ENCODE measurements at regions not wholly inside any gene's neighbourhood (a gene's known extent, or its start where the extent isn't known, plus 50 kb on each side); places are given as distances from the start of the nearest gene placed in this dataset.

DNA sequence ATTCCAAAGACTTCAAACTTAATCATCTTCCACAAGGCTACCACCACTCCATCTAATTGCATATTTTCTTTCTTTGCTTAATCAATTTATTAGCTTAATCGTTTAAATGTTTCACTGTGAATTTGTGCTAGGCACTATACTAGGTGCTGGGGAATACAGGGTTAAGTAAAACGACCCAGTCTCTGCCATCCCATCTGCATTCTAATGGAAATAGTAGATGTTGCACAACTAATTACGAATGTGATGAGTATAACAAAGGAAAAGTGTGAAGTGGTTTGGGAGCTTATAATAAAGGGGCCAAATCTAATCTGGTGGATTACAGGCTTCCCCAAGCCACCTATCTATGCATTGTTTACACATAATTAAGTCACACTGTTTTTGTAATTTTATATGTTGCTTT, 147.1 kb downstream of the FAM181B start:
- no TSS peak for BruUV-seq (replicated peaks)
- Histone ChIP-seq H3K27me3 (ENCODE audit: control insufficient read depth in 2 of 2, insufficient read depth in 2 of 2, low read length in 2 of 2) (no peaks in the 10 kb centered on the region), H3K9ac (replicated peaks; ENCODE audit: extremely low read depth, insufficient read depth, low read length) (no peak overlapping the region), H2AFZ (ENCODE audit: low read depth, low read length) (no peak overlapping the region), H3K9me1 (replicated peaks; ENCODE audit: control insufficient read depth, extremely low read depth, insufficient read depth, low read length) (no peaks in the 10 kb centered on the region), H3K4me3 (replicated peaks in 1 of 3; ENCODE audit: insufficient read depth in 1 of 3, low read depth in 1 of 3, low read length in 3 of 3) (no peak overlapping the region), H3K4me2 (ENCODE audit: insufficient read depth, low read length) (no peak overlapping the region), H3K79me2 (ENCODE audit: control insufficient read depth, insufficient read depth, low read length) (no peaks in the 10 kb centered on the region), H4K20me1 (replicated peaks; ENCODE audit: control insufficient read depth, extremely low read depth, insufficient read depth, low read length) (no peaks in the 10 kb centered on the region), H3K4me1 (ENCODE audit: control insufficient read depth, extremely low read depth, insufficient read depth, low read length) (no peaks in the 10 kb centered on the region), H3K36me3 (ENCODE audit: control insufficient read depth in 2 of 2, extremely low read depth in 1 of 2, insufficient read depth in 2 of 2, low read length in 2 of 2) (no peaks in the 10 kb centered on the region), H3K9me3 (replicated peaks; ENCODE audit: control insufficient read depth, insufficient read depth, low read length) (no peaks in the 10 kb centered on the region), H3K27ac (ENCODE audit: insufficient read depth, low read depth, low read length) (no peak overlapping the region)
- ChIA-PET CTCF (no interaction called here), POLR2A (no interaction called here)
- intact Hi-C loops (cut with micrococcal nuclease) (no loop called here), dilution Hi-C loops (cut with MboI; ENCODE audit: extremely low pct_ligation_motif_present, low sequenced_read_pairs) (no loop called here)
- TF ChIP-seq, protein P1, sequence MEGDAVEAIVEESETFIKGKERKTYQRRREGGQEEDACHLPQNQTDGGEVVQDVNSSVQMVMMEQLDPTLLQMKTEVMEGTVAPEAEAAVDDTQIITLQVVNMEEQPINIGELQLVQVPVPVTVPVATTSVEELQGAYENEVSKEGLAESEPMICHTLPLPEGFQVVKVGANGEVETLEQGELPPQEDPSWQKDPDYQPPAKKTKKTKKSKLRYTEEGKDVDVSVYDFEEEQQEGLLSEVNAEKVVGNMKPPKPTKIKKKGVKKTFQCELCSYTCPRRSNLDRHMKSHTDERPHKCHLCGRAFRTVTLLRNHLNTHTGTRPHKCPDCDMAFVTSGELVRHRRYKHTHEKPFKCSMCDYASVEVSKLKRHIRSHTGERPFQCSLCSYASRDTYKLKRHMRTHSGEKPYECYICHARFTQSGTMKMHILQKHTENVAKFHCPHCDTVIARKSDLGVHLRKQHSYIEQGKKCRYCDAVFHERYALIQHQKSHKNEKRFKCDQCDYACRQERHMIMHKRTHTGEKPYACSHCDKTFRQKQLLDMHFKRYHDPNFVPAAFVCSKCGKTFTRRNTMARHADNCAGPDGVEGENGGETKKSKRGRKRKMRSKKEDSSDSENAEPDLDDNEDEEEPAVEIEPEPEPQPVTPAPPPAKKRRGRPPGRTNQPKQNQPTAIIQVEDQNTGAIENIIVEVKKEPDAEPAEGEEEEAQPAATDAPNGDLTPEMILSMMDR (IDR thresholded peaks at IDR 0.05; ENCODE audit: extremely low read depth in 1 of 2, insufficient read depth in 1 of 2, low read depth in 1 of 2, low read length in 2 of 2) = no peak
- TF ChIP-seq, protein P2, sequence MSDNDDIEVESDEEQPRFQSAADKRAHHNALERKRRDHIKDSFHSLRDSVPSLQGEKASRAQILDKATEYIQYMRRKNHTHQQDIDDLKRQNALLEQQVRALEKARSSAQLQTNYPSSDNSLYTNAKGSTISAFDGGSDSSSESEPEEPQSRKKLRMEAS (IDR thresholded peaks at IDR 0.05; ENCODE audit: insufficient read depth, insufficient read length) = no peak
- TF ChIP-seq POLR2AphosphoS5 (IDR thresholded peaks at IDR 0.05; ENCODE audit: insufficient read depth, low read depth, low read length) (no peak), JUN (IDR thresholded peaks at IDR 0.05; ENCODE audit: borderline replicate concordance, insufficient read depth, insufficient read length, low read depth) (no peak), MYC (IDR thresholded peaks at IDR 0.05; ENCODE audit: low read depth, low read length) (no peak), POLR2A (IDR thresholded peaks at IDR 0.05; ENCODE audit: low read depth, low read length) (no peak), FOS (IDR thresholded peaks at IDR 0.05; ENCODE audit: borderline replicate concordance, insufficient read depth, low read length) (no peak), GATA2 (IDR thresholded peaks at IDR 0.05; ENCODE audit: insufficient read depth, insufficient read length, low read depth, low read length) (no peak), EZH2 (IDR thresholded peaks at IDR 0.05; ENCODE audit: borderline replicate concordance, low read depth, low read length, severe bottlenecking) (no peak)
- FAIRE-seq (no peak), DNase-seq (ENCODE audit: low read depth, low spot score) (no peak)
